Hippocampal formation (tissue), 2 donors: ENCODE measurements at regions not wholly inside any gene's neighbourhood (a gene's known extent, or its start where the extent isn't known, plus 50 kb on each side); places are given as distances from the start of the nearest gene placed in this dataset.

Experiments
- DNase-seq, 2 donors: peaks; one replicate each; lab custom pipeline; 2025; lab: John Stamatoyannopoulos, UW

DNA sequence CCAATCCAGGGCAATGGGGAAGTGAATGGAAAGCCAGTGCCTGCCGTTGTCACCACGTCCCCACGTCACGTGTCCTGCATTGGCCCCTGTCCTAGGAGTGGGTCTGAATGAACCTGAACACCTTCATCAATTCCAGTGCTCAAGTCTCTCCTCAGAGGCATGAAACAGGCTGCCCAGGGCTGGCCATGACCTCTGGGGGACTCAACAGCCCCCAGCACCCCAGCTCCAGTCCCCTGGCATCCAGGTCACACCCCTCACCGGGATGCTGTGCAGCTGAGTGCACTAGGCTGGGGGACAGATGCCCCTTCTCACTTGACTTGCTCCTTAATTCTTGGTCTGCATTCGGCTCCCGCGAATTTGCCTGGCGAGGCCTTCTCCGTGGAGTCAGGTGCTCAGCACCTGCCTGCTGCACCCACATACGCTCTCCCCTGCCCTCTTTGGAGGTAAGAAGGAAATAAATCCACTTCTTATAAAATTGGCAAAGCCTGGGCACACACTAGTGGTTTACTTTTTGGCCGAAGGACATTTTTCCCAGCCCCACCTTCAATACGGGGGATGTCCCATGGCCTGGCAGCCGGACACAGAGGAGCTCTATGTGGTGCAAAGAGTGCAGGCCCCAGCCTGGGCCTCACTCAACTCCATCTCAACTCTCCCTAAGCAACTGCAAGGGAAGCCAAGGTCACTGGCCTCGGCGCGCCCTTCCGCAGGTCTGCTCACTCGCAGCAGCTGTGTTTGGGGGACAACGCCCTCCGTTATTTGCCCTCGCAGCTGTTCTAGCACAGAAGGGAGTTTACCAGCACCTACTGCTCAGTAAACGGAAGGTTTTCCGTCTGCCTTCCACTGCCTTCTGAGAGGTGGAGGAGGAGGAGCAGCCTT lies 77.6 kb upstream of the SHH start:
- DNase-seq = no peak

DNA sequence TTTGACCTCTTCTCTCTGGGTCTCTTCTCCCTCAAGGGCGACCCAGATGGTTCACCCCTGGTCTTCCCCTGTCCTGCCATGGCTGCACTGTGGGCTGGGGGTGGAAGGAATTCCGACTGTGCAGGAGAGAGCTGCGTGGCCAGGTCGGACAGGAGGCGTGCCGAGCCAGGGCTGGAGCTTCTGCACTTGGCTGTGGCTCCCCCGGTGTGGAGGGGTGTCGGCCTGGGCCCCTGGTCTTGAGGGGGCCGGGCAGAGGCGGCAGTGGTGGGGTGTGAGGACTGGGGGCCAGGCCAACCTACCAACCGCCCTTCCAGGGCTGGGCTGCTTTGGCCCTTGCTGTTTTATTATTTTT lies 74.9 kb upstream of the SHH start:
- no peak for DNase-seq

- no peak for DNase-seq
Measured at GRCh38 chr7:155886391-155887173, 74.3 kb upstream of the SHH start.

GRCh38 chr7:155885167-155886155 lies 73.2 kb upstream of the SHH start:
- DNase-seq = no peak

DNA sequence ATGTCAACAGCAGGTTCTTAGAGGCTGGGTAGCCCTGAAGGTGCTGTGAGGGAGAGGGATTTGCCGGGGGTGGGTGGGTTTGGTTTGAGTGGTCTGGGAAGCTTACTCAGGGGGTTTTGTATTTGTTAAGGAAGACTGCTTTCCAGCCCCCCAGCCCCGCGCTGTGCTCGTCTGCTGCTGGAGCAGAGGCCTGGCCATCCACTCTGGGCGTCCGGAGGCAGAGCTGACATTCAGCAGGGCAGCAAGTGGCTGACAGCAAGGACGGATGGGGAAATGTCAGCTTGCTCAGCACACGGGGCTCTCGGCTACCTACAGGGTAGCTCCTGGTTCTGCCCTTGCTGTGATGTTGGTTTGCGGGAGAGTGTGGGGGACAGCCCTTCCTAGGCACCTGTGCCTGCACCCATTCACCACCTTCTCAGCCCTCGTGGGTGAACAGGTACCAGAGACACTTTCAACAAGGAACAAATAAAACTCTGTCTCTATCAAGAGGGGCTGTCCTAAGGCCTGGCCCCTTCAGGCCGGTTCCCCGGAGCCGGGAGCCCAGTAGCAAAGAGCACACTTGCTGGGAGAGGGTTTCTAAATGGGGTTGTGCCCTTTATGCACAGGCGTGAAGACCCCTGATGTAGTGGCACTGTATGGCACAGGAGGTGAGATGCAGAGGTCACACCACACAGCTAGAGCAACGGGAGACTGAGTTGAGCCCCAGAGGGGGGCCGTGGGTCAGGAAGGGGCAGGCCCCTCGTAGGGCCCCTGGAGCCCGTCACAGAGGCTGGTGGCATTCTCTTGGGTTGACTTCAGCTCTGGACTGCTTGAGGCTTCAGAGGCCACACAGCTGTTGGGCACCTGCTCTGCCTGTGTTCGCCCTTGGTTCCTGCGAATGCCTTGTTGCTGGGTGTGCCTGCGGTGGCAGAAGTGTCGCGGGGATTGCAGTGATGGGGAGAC lies 72.2 kb upstream of the SHH start:
- DNase-seq = no peak

DNA sequence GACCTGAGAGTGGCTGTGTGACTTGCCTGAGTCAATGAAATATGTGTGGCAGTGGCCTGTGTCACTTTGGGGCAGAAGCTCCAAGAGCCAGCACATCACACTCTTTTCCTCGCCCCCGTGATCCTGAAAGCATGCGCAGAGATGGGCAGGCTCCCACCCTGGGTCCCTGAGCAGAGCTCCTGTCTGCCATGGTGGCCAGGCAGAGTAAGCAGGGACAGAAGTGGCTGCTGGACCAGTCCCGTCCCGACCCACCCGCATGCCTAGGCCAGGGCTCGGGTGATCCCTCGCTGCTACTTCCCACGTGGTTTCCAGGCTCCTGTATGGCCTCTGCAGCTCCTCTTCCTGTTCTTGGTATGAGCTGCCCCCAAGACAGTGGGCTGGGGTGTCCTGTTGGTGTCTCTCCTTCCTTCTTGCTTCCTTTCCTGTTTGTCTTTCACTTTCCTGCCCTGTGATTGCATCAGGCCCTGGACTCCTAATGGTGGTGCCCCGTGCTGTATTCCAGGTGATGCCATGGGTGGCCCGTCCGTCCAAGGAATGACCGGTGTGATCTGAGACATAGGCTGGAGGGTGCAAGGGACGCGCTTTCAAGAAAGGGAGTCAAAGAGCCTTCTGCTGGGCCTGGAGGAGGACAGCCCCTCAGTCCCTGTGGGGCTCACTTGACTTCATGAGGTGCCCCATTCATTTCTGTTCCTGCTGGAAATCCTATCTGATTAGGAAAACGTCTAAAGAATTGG lies 71.4 kb upstream of the SHH start:
- DNase-seq = no peak

- no peak for DNase-seq
Measured at GRCh38 chr7:155882596-155882995, 70.3 kb upstream of the SHH start.

DNA sequence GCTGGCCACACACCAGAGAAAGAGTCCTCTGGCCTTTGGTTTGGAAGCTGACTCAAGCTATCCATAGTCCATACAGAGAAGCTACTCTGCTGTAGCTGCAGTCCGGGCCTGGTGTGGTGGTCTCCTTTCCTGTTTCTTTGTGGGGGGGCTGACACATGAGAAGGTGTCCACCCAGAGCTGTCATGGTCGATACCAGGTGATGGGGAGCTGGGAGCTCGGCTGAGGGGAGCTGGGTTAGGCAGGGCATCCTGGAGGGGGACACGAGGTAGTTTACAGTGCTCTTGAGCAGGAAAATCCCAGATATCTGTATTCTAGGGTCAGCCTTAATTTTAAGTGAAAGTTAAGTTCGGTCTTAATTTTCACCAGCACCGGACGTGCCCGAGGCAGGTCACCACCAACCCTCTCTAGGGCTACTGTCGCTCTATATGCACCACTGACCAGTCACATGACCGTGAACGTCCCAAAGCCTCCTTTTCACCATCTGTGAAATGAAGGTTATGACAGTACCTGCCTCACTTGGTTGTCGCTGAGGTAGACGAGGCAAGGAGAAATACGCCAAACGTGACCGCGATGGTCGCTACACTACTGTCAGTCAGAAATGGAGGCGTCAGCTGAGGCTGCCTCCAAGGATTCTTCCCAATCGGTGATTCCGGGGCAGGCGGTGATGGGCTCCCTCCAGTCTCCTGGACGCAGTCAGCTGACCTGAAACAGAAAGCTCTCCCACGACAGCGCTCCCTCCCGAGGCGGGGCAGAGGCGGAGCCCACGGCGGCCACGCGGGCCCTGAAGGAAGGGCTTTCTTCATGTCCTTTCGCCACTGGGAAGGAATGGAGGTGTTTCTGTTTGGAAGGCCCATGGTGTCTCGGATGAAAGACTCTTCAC lies 69.4 kb upstream of the SHH start:
- no peak for DNase-seq

- DNase-seq = no peak
Measured at GRCh38 chr7:155880721-155881120, 68.5 kb upstream of the SHH start.

GRCh38 chr7:155879592-155879991 lies 67.3 kb upstream of the SHH start:
- no peak for DNase-seq

GRCh38 chr7:155878674-155879073 lies 66.4 kb upstream of the SHH start:
- no peak for DNase-seq

DNA sequence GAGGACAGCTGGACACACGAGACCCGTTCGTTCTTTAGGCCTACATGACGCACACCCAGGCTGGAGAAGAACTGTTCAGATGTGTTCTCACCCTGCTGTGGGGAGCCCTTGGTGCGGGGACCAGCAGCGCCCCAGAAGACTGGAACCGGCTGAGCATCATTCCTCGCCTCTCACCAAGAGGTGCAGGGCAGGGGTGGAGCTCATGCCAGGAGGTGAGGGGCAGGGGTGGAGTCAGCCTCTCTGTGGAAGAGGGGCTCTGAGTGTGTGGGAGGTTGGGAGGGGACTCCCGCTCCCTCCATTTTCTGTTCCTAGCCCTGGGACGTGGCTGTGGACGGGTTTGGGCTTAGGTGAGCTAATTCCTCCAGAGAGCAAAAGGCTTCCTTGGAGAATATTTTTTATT lies 66.0 kb upstream of the SHH start:
- no peak for DNase-seq

GRCh38 chr7:155877167-155877566 lies 64.9 kb upstream of the SHH start:
- no peak for DNase-seq

- no peak for DNase-seq
Measured at GRCh38 chr7:155874411-155874810, 62.1 kb upstream of the SHH start.

DNA sequence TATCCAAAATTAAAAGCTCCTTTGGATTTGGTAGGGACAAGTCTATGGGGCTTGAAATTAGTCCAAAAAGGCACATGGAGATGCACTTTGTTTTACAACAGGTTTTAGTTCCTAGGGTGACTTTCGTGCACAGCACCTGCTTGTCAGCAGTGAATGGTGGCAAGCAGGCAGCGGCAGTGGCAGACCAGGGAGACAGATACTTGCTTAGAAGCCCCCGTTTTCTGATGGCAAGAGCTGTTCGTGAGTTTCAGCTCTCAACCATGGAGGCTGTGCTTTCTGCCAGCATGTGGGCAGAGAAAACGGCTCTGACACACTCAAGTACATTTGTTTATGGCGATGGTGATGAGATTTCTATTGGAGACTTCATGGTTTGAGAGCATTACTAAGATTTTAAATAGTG lies 61.7 kb upstream of the SHH start:
- no peak for DNase-seq

DNA sequence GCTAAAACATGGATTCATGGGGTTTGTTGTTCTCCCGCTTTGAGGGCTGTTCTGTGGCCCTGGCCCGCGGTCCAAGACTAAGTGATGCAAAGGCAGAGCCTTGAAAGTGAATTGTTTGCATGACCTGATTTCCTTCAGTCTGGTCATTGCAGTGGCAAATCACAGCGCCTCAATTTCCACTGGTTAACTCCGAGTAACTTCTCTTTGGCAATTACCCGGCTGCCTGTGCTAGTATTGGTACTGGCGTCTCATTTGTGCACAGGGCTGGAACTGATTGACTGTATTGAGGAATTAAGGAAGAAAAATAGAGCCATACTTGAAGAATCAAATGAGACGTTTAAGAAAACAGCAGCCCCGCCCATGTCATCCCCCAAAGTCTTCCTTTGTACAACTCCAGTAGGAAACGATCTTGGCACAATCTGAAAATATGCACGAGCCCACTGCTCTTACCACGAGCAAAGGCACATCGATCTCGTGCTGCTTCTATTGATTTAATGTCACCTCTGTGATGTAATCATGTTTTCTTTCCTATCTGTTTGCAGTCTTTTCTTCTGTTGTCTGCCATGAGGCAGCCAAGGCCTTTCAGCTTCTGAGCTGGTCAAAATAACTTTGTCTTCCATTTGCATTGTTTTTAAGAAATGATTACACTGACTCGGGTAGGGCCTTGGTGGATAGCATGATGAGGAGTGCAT lies 60.6 kb upstream of the SHH start:
- no peak for DNase-seq

DNA sequence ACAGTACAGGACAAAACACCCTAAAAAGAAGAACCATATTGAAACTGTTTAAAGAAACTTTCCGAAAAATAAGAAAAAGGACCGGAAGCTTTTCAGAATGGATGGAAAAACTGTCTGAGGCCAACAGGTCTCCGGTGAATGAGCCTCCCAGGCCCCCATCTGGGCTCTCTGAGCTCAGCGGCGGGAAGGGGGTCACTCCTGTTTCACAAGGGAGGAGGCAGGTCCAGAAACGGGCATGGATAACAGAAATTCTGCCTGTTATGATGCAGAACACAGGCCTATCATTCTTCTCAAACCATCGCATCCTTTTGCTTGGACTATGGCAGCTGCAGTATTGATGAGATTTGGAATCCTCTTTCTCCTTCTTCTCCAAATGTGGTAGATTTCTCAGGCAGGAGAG lies 58.9 kb upstream of the SHH start:
- DNase-seq = no peak

GRCh38 chr7:155870334-155871180 lies 58.3 kb upstream of the SHH start:
- DNase-seq = no peak
